Stomach (tissue), 8 donors: ENCODE measurements at regions not wholly inside any gene's neighbourhood (a gene's known extent, or its start where the extent isn't known, plus 50 kb on each side); places are given as distances from the start of the nearest gene placed in this dataset.

ENCODE experiments used
- DNase-seq, 2 donors: peaks; one replicate each; pipeline versions ENCODE4 v3.0.0 to v3.0.0-alpha.2; 2013 to 2019
- H3K27ac ChIP-seq, 5 donors: fragments of 200-600 bp in 4 of 5; sonication (generic) in 4 of 5; one replicate each; pipeline ENCODE4 v1.5.1; 2013 to 2019; ENCODE audit warnings: mild to moderate bottlenecking in 1 of 5, moderate library complexity in 1 of 5
- H3K27me3 ChIP-seq, 3 donors: fragments of 200-600 bp; sonication (generic); one replicate each; pipeline ENCODE4 v1.5.1; 2017 to 2019; ENCODE audit warnings: mixed run types in 1 of 3
- H3K36me3 ChIP-seq, 4 donors: fragments of 200-600 bp; sonication (generic); 1 replicate in 3 of 4; 2 replicates in 1 of 4; pipeline ENCODE4 v1.5.1; 2016 to 2019
- H3K4me1 ChIP-seq, 4 donors: fragments of 200-600 bp; sonication (generic); one replicate each; pipeline ENCODE4 v1.5.1; 2016 to 2019
- H3K4me3 ChIP-seq, 4 donors: fragments of 200-600 bp; sonication (generic) in 3 of 4; one replicate each; pipeline ENCODE4 v1.5.1; 2016 to 2019; ENCODE audit warnings: mild to moderate bottlenecking in 1 of 4
- H3K9me3 ChIP-seq, 4 donors: fragments of 200-600 bp; sonication (generic); one replicate each; pipeline ENCODE4 v1.5.1; 2016 to 2019
- CTCF ChIP-seq, 7 experiments: fragments of 450-650 bp in 4 of 7; fragments of 200-600 bp in 3 of 7; sonication (generic) in 3 of 7; IDR thresholded peaks; one replicate each; pipeline ENCODE4 v1.5.1; 2016 to 2019; ENCODE audit warnings: antibody characterized with exemption in 7 of 7, control low read depth in 2 of 7, mild to moderate bottlenecking in 1 of 7
- EP300 ChIP-seq: sonication (generic); formaldehyde crosslinking; IDR thresholded peaks from one replicate; pipeline ENCODE4 v1.6.1; 2017; ENCODE audit warnings: antibody characterized with exemption
- POLR2A ChIP-seq, 4 donors: fragments of 450-650 bp; IDR thresholded peaks; one replicate each; pipeline ENCODE4 v1.6.1; 2016; ENCODE audit warnings: antibody characterized with exemption in 4 of 4, control low read depth in 2 of 4, mild to moderate bottlenecking in 1 of 4, moderate library complexity in 1 of 4
- POLR2AphosphoS5 ChIP-seq, 3 donors: sonication (generic); formaldehyde crosslinking; IDR thresholded peaks; one replicate each; pipeline ENCODE4 v1.6.1; 2016; ENCODE audit warnings: antibody characterized with exemption in 3 of 3
- WGBS, 5 donors: extraction: QIAGEN DNeasy Blood & Tissue Kit in 3 of 5; methylation state at CpG; one replicate each; pipeline versions ENCODE4 v1.1.5 to v1.1.7; 2013 to 2018; 5-methylcytosine and 5-hydroxymethylcytosine counted together
- intact Hi-C: fragments of 100-400 bp; cut with DNase I; formaldehyde crosslinking; loops from one replicate; pipeline ENCODE4 v1.15.1; 2023; ENCODE audit warnings: low total_unique reads
- donor health status: healthy with polysubstance abuse.
- donor health status: Bipolar disorder and iron deficiency.
- donor health status: healthy.

- no peak overlapping the region for H3K4me3 ChIP-seq
- no peak overlapping the region for H3K27ac ChIP-seq
- DNase-seq = no peak
- H3K27me3 ChIP-seq = peaks cover 0 to 5% (median 4%) of the 10 kb centered on the region in 3 donors
- no peaks in the 10 kb centered on the region for H3K36me3 ChIP-seq
- no peaks in the 10 kb centered on the region for H3K4me1 ChIP-seq
- no peaks in the 10 kb centered on the region for H3K9me3 ChIP-seq
- 80 to 88% (median 86%) methylated on average over 4 to 10 of the region's 10 CpGs for WGBS, 5 donors
- intact Hi-C loops = no loop called here
- no peak for TF ChIP-seq CTCF (IDR thresholded peaks at IDR 0.05)
These were observed 400.8 kb upstream of the IRX4 start for GRCh38 chr5:2283481-2284045.

DNA sequence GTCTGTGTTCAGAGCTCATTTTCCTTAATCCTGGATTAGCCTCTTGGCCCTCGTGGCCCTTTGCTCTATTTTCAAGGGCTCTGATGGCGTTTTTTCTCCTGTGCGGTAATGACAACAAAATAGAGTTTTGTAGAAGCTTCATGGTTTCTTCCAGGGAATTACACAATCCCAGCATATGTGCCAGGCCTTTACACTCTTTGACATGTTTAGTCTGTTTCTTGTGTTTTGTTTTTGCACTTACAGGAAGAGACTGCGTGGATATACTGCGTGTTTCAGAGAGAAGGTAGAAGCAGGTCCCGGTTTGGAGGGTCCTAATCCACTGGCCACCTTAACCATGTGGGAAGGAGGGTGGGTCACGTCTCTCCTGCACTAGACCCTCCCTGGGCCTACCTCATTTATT, 400.2 kb upstream of the IRX4 start:
- intact Hi-C loops = no loop called here
- 56 to 72% (median 63%) methylated on average over 7 of the region's 7 CpGs for WGBS, 5 donors
- DNase-seq = peak in 1 of 2 donors; percentile 11

GRCh38 chr5:2282034-2282690, 399.4 kb upstream of the IRX4 start:
- Histone ChIP-seq H3K4me1 (no peaks in the 10 kb centered on the region), H3K9me3 (no peaks in the 10 kb centered on the region), H3K27ac (no peak overlapping the region), H3K27me3 (peaks cover 0 to 19% (median 4%) of the 10 kb centered on the region in 3 donors), H3K4me3 (no peak overlapping the region), H3K36me3 (no peaks in the 10 kb centered on the region)
- intact Hi-C loops = no loop called here
- TF ChIP-seq EP300 = no peak
- TF ChIP-seq CTCF (IDR thresholded peaks at IDR 0.05) = no peak
- TF ChIP-seq POLR2A (IDR thresholded peaks at IDR 0.05) = no peak
- no peak for TF ChIP-seq POLR2AphosphoS5 (IDR thresholded peaks at IDR 0.05)
- DNase-seq = no peak
- WGBS, 5 donors = 60 to 69% (median 67%) methylated on average over 11 of the region's 11 CpGs

More for the DNA sequence above, 400.2 kb upstream of the IRX4 start:
- no peak for TF ChIP-seq EP300
- TF ChIP-seq POLR2AphosphoS5 (IDR thresholded peaks at IDR 0.05) = no peak
- no peak for TF ChIP-seq CTCF (IDR thresholded peaks at IDR 0.05)
- TF ChIP-seq POLR2A (IDR thresholded peaks at IDR 0.05) = no peak
- Histone ChIP-seq H3K27ac (no peak overlapping the region), H3K4me3 (no peak overlapping the region), H3K9me3 (no peaks in the 10 kb centered on the region), H3K4me1 (no peaks in the 10 kb centered on the region), H3K36me3 (no peaks in the 10 kb centered on the region), H3K27me3 (peaks cover 0 to 12% (median 4%) of the 10 kb centered on the region in 3 donors)

DNA sequence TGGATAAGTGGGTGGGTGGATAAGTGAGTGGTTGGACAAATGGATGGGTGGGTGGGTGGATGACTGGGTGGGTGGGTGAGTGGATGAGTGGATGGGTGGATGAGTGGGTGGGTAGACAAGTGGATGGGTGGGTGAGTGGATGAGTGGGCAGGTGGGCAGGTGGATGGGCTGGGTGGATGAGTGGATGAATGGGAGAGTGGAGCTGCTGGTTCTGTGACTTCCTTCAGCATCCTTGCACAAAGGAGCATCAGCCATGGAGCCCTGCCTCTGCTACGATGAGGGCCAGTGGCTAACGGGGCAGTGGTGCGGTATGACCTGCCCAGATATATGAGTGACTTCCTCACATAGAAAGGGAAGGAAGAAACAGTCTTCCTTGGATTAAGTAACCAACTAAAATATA, 398.7 kb upstream of the IRX4 start:
- TF ChIP-seq POLR2A (IDR thresholded peaks at IDR 0.05) (no peak), CTCF (IDR thresholded peaks at IDR 0.05) (no peak), POLR2AphosphoS5 (IDR thresholded peaks at IDR 0.05) (no peak), EP300 (no peak)
- 74 to 90% (median 87%) methylated on average over 3 of the region's 3 CpGs for WGBS, 5 donors
- Histone ChIP-seq H3K4me1 (no peaks in the 10 kb centered on the region), H3K4me3 (no peak overlapping the region), H3K9me3 (no peaks in the 10 kb centered on the region), H3K36me3 (no peaks in the 10 kb centered on the region), H3K27ac (no peak overlapping the region), H3K27me3 (peaks cover 0 to 25% (median 4%) of the 10 kb centered on the region in 3 donors)
- no peak for DNase-seq
- intact Hi-C loops = no loop called here
